ENCODE measurements at regions not wholly inside any gene's neighbourhood (a gene's known extent, or its start where the extent isn't known, plus 50 kb on each side); places are given as distances from the start of the nearest gene placed in this dataset.

DNA sequence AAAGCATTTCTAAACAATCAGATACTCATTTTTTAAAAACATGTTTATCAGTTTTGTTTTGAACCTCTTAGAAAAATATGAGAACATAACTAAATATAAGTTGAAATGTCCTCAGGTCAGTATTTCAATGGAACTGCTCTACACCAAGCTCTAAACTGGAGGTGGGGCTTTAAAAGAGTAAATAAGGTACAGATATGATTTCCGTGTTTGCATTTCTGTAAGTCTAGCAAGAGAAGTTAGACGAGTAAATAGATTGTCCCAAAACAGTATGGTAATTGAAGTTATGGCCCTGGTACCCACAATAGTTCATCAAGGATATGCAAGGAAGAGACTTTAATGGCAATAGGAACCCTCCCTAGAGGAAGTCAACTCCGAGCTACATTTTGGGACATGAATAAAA lies 115.1 kb upstream of the AKR1E2 start:
- TF ChIP-seq, protein P1, sequence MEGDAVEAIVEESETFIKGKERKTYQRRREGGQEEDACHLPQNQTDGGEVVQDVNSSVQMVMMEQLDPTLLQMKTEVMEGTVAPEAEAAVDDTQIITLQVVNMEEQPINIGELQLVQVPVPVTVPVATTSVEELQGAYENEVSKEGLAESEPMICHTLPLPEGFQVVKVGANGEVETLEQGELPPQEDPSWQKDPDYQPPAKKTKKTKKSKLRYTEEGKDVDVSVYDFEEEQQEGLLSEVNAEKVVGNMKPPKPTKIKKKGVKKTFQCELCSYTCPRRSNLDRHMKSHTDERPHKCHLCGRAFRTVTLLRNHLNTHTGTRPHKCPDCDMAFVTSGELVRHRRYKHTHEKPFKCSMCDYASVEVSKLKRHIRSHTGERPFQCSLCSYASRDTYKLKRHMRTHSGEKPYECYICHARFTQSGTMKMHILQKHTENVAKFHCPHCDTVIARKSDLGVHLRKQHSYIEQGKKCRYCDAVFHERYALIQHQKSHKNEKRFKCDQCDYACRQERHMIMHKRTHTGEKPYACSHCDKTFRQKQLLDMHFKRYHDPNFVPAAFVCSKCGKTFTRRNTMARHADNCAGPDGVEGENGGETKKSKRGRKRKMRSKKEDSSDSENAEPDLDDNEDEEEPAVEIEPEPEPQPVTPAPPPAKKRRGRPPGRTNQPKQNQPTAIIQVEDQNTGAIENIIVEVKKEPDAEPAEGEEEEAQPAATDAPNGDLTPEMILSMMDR (IDR thresholded peaks at IDR 0.05; ENCODE audit: poor library complexity) = no peak
- no peak for TF ChIP-seq EZH2phosphoT487 (IDR thresholded peaks at IDR 0.05; ENCODE audit: low read depth, severe bottlenecking, unreplicated experiment)
- no peak for TF ChIP-seq EZH2 (IDR thresholded peaks at IDR 0.05; ENCODE audit: borderline replicate concordance)
